Vagina (tissue), 2 donors: ENCODE measurements at regions not wholly inside any gene's neighbourhood (a gene's known extent, or its start where the extent isn't known, plus 50 kb on each side); places are given as distances from the start of the nearest gene placed in this dataset.

Source experiments
- CTCF ChIP-seq, 3 experiments: fragments of 450-650 bp in 2 of 3; fragments of 200-600 bp in 1 of 3; sonication (generic) in 1 of 3; IDR thresholded peaks; one replicate each; pipeline ENCODE4 v1.5.1; 2017 to 2019; ENCODE audit warnings: antibody characterized with exemption in 3 of 3, mild to moderate bottlenecking in 2 of 3, moderate library complexity in 2 of 3
- POLR2A ChIP-seq, 2 donors: fragments of 450-650 bp; IDR thresholded peaks; one replicate each; pipeline ENCODE4 v1.6.1; 2017; ENCODE audit warnings: antibody characterized with exemption in 2 of 2, mild to moderate bottlenecking in 2 of 2, moderate library complexity in 2 of 2

GRCh38 chr22:49075150-49075549 lies 752.5 kb downstream of the BRD1 start:
- TF ChIP-seq POLR2A (IDR thresholded peaks at IDR 0.05) (no peak), CTCF (IDR thresholded peaks at IDR 0.05) (no peak)
